ENCODE measurements at regions not wholly inside any gene's neighbourhood (a gene's known extent, or its start where the extent isn't known, plus 50 kb on each side); places are given as distances from the start of the nearest gene placed in this dataset.

DNA sequence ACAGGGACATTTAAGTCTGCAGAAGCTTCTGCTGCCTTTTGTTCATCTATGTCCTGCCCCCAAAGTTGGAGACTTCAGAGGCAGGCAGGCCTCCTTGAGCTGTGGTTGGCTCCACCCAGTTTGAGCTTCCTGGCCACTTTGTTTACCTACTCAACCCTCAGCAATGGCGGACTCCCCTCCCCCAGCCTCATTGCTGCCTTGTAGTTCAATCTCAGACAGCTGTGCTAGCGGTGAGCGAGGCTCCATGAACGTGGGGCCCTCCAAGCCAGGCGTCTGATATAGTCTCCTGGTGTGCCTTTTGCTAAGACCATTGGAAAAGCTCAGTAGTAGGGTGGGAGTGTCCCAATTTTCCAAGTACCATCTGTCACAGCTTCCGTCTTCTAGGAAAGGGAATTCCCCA lies 170.1 kb downstream of the CCNG2 start:
- H3K27me3 ChIP-seq: no peaks in the 10 kb centered on the region
- no peak overlapping the region for H3K27ac ChIP-seq
- 78% methylated on average over 6 of the region's 6 CpGs for WGBS
- no peak for DNase-seq (ENCODE audit: low spot score in 2 of 2)
- no peaks in the 10 kb centered on the region for H3K4me1 ChIP-seq
- no peak for TF ChIP-seq POLR2AphosphoS5 (IDR thresholded peaks at IDR 0.05)
- no peak for TF ChIP-seq EP300 (IDR thresholded peaks at IDR 0.05)
- TF ChIP-seq POLR2A (IDR thresholded peaks at IDR 0.05): no peak
- TF ChIP-seq, protein P1, sequence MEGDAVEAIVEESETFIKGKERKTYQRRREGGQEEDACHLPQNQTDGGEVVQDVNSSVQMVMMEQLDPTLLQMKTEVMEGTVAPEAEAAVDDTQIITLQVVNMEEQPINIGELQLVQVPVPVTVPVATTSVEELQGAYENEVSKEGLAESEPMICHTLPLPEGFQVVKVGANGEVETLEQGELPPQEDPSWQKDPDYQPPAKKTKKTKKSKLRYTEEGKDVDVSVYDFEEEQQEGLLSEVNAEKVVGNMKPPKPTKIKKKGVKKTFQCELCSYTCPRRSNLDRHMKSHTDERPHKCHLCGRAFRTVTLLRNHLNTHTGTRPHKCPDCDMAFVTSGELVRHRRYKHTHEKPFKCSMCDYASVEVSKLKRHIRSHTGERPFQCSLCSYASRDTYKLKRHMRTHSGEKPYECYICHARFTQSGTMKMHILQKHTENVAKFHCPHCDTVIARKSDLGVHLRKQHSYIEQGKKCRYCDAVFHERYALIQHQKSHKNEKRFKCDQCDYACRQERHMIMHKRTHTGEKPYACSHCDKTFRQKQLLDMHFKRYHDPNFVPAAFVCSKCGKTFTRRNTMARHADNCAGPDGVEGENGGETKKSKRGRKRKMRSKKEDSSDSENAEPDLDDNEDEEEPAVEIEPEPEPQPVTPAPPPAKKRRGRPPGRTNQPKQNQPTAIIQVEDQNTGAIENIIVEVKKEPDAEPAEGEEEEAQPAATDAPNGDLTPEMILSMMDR (IDR thresholded peaks at IDR 0.05): no peak
- no peaks in the 10 kb centered on the region for H3K36me3 ChIP-seq
- no peak overlapping the region for H3K4me3 ChIP-seq
- peaks cover 14% of the 10 kb centered on the region for H3K9me3 ChIP-seq

DNA sequence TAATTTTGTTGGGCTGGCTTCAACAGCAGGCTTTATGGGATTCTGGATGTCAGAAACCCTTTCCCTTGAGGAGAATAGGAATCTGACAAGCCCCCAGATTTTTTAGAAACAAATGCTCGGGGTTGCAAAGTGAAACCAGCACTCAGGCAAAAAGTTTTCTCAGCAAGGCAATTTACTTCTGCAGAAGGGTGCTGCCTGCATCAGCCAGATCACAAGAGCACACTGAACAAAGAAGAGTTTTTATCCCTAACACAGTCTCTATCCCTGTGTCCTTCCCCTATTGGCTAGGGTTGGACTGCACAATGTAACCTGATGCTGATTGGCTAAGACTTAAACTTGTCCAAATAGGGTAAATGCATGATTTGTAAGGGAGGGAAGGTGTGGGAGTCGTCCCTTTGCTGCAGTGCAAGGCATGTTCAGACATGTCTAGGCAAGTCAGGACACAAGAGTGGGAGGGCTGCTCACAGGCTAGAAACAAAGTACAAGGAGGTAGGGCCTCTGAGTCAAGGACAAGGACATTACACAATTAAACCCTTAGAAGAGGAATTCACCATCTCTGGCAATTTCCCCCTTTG lies 175.8 kb downstream of the CCNG2 start:
- TF ChIP-seq EP300 (IDR thresholded peaks at IDR 0.05) (no peak), POLR2A (IDR thresholded peaks at IDR 0.05) (no peak), POLR2AphosphoS5 (IDR thresholded peaks at IDR 0.05) (no peak)
- TF ChIP-seq, protein P1 (IDR thresholded peaks at IDR 0.05): no peak
- H3K9me3 ChIP-seq: peaks cover 26% of the 10 kb centered on the region
- 67% methylated on average over 2 of the region's 2 CpGs for WGBS
- no peak for DNase-seq (ENCODE audit: low spot score in 2 of 2)
- no peak overlapping the region for H3K27ac ChIP-seq
- H3K36me3 ChIP-seq: no peaks in the 10 kb centered on the region
- H3K27me3 ChIP-seq: no peaks in the 10 kb centered on the region
- no peak overlapping the region for H3K4me3 ChIP-seq
- no peaks in the 10 kb centered on the region for H3K4me1 ChIP-seq

DNA sequence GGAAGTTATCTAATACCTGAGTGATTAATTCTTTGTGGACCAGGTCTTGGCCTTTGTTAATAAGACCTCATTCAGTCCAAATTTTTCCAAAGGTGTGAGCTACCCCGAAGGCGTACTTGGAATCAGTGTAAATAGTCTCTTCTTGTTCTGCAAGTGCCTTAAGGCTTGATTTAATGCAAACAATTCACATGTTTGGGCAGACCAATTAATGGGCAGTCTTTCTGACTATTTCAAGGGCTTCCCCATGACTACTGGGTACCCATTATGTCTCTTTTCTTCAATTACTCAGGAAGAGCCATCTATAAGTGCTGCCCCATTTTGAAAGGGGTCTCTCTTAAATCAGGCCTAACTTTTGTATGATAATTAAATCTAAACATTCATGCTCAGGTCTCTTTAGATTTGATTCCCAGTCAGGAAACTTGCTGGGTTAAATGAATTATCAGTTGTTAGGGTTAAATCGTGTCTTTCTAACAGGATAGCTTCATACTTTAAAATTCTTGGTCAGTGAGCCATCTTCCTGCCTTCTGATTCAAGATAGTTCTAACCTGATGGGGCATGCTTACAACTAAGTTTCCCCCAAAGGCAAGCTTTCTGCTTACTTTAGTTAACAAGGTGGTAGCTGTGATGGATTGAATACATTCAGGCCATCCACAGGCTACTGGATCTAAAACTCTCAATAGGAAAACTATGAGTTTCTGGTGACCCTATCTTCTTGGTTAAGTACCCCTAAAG lies 179.6 kb downstream of the CCNG2 start:
- WGBS: 74% methylated on average over 3 of the region's 3 CpGs
- H3K4me1 ChIP-seq: no peaks in the 10 kb centered on the region
- H3K27me3 ChIP-seq: no peaks in the 10 kb centered on the region
- TF ChIP-seq, protein P1 (IDR thresholded peaks at IDR 0.05): no peak
- TF ChIP-seq EP300 (IDR thresholded peaks at IDR 0.05) (no peak), POLR2A (IDR thresholded peaks at IDR 0.05) (no peak), POLR2AphosphoS5 (IDR thresholded peaks at IDR 0.05) (no peak)
- H3K36me3 ChIP-seq: no peaks in the 10 kb centered on the region
- H3K4me3 ChIP-seq: no peak overlapping the region
- DNase-seq (ENCODE audit: low spot score in 2 of 2): no peak
- no peak overlapping the region for H3K27ac ChIP-seq
- H3K9me3 ChIP-seq: peaks cover 18% of the 10 kb centered on the region

DNA sequence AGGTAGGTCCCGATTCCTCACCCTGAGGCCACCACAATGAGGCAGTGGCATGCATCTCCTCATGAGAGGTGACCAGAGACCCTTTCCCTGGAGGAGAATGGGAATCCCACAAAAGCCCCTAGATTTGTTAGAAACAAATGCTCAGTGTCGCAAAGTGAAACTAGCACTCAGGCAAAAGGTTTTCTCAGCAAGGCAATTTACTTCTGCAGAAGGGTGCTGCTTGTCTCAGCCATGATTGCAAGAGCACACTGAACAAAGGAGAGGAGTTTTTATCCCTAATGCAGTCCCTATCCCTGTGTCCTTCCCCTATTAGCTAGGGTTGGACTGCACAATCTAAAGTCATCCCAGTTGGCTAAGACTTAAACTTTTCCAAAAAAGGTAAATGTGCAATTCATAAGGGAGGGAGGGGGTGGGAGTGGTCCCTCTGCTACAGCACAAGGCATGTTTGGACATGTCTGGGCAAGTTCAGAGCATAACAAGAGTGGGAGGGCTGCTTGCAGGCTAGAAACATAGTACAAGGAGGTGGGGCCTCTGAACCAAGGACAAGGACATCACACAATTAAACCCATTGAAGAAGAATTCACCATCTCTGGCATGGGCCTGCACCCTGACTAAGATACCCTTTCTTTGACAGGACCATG lies 185.3 kb downstream of the CCNG2 start:
- WGBS: 96% methylated on average over 2 of the region's 2 CpGs
- Histone ChIP-seq H3K27me3 (no peaks in the 10 kb centered on the region), H3K4me1 (no peaks in the 10 kb centered on the region), H3K27ac (no peak overlapping the region), H3K4me3 (no peak overlapping the region), H3K9me3 (peaks cover 8% of the 10 kb centered on the region), H3K36me3 (no peaks in the 10 kb centered on the region)
- no peak for DNase-seq (ENCODE audit: low spot score in 2 of 2)
- TF ChIP-seq, protein P1 (IDR thresholded peaks at IDR 0.05): no peak
- TF ChIP-seq POLR2AphosphoS5 (IDR thresholded peaks at IDR 0.05) (no peak), POLR2A (IDR thresholded peaks at IDR 0.05) (no peak), EP300 (IDR thresholded peaks at IDR 0.05) (no peak)

DNA sequence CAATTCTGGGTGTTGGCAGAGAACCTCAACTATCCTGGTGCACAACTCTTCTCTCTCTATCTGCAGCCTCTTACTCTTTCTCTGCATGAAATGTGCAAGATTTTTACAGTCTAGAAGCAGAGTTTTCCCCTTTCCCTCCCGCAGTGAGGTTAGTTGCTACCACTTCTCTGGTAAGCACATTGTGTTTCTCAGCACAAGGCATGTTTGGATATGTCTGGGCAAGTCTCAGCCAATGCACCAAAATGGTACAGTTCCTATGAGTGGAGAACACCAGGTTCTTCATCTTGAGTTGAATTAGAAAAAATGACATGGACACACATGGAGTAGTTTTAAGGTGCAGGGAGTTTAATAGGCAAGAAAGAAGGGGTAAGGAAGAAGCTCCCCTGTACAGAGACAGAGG lies 187.0 kb downstream of the CCNG2 start:
- Histone ChIP-seq H3K27me3 (no peaks in the 10 kb centered on the region), H3K36me3 (no peaks in the 10 kb centered on the region), H3K4me1 (no peaks in the 10 kb centered on the region), H3K9me3 (peaks cover 8% of the 10 kb centered on the region), H3K4me3 (no peak overlapping the region), H3K27ac (no peak overlapping the region)
- no peak for DNase-seq (ENCODE audit: low spot score in 2 of 2)
- 53% methylated on average over 1 of the region's 1 CpG for WGBS
- TF ChIP-seq EP300 (IDR thresholded peaks at IDR 0.05): no peak
- TF ChIP-seq POLR2A (IDR thresholded peaks at IDR 0.05): no peak
- TF ChIP-seq, protein P1 (IDR thresholded peaks at IDR 0.05): no peak
- no peak for TF ChIP-seq POLR2AphosphoS5 (IDR thresholded peaks at IDR 0.05)
